GM18520 (cell line): ENCODE measurements at regions not wholly inside any gene's neighbourhood (a gene's known extent, or its start where the extent isn't known, plus 50 kb on each side); places are given as distances from the start of the nearest gene placed in this dataset.

Experiments used
- ATAC-seq: cut with Tn5 transposase; IDR thresholded peaks from one replicate; pipeline ENCODE4 v1.9.1; 2021; ENCODE audit not compliant: unreplicated experiment

DNA sequence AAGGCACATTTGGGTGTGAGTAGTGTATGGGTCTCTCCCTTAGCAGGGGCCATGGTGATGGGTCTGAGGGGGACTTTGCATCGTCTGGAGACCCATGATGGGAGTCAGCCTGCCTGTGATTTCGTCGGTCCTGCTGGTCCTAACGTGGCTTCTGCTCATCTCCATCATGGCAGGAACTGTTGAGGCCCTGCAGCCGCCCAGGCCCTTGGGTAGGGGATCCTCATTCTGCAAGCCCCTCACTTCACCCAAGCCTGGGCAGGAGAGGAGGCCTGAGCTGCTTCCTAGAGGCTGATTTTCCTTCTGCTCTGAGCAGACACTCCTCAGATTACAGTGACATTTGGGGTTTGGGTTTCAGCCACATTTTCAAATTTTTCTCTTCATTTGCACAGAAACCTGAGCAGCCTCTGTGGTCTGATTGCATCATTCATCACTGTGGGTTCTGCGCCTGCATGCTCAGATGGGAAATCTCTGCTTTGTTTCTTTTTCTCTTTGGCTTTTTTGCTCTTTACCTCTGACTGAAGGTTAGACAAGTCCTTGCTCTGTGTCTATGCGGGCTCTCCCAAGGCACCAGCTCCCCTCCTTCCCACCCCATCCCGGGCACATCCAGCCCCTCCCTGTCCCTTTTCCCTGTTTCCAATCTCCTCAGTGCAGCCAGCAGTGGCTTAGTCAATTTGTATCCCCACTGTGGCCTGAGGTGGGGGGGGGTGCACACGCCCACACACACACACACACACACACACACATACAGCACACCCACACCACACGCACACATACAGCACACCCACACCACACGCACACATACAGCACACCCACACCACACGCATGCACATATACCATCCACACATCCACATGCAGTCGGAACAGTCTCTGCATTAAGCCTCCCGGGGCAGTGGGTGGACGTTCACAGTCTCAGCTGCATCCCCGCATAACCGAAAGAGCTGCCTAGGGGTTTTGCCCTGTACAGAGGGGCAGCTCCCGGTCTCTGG, 305.4 kb upstream of the HS6ST1 start:
- ATAC-seq = peak; percentile 83

DNA sequence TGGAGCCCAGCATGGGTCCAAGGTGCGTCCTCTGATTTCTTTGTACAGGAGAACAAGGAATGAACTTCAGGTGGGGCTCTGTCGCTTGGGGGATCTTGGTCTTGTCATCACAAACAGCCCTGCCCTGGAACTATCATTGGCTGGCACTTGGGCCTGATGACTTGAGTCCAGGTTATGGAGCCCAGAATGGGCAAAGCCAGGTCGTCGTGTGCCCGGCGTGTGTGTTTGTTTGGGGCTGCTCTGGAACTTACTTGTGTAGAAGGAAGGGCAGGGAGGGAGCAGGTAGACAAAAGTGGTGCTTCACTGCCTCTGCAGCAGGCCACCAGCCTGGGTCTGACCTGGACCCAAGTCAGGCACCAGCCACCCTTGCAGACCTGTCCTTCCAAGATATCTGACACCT, 306.3 kb upstream of the HS6ST1 start:
- no peak for ATAC-seq

DNA sequence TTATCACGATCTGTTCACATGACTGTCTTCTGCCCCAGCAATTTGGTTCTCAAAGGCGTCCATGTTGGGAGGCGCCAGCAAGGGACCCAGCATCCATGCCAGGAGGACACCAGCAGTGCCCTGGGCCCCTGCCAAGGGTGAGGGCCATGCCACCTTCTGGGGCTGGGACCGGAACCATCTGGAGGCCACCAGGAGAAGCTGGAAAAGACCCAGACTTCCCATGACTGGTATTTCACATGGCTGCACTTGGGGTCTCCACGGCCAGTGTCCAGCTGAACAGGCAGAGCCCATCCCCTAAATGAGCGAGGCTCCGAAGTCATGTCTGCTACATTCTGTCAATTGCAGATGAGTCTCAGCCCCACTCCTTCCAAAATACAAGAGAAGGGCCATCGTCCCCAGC, 306.8 kb upstream of the HS6ST1 start:
- ATAC-seq = no peak

DNA sequence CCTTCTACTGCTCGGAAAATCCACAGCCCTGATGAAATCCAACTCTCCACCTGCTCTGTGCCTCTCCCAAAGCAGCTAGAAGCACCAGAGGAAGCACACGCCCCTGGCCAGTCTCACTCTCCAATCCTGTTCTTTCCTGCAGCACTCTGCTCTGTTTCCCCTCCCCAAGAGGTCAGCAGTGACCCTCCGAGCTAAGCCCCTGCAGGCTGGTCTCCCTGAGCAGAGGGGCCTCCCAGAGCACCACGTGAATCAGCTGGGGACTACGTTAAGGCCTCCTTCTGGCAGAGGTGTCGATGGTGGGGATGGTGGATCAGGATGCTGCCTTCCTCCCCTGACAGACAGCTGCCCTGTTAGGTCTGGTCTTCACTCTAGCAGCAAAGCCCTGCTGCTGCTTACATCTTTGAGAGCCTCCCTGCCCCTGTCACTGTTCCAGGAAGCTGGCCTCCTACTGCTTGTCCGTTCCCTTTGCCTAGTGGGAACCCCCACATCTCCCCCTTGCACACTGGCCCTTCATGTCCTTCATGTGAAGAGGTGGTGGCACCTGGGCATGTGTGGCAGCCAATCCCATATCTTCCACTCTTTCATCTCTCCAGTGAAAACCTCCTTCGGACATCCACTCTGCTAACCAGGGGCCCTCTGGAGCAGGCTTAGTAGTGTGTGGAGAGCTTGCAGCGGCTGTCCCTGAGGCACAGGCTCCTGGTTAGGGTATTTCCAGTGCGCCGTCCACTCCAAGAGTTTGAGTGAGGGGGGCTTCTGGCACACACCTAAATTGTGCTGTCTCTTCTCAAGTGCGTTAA, 307.5 kb upstream of the HS6ST1 start:
- no peak for ATAC-seq

DNA sequence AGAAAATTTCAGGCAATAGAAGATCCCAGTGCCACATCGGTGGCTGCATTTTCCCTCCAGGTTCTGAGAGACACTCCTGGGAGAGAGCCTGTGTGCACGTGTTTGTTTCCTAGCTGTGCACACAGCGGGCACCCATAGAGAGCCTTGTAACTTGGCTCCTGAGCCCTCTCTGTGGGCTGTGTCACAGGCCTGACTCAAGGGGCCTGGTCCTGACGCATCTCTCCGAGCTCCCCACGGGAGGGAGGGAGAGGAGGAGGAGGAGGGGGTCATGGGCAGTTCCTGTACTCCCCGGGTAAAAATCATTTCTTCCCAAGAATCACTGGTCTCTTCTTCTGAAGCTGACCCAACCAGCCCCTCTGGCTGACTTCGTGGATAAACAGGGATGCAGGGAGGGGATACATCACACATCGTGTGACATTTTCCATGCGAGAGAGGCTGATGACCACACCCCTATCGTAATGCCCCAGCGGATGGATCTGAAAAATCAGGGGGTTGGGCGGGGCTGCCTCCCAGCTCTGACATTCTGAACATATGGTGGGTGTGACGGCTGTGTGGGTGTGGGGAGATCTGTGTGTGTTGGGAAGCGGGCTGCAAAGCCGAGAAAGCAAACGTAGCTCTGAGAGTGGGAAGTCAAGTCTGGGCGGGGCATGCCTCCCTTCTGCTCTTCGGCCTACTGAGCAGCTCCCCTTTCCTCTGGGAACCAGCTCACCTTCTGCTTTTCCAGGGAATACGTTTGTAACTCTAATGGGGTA, 308.3 kb upstream of the HS6ST1 start:
- ATAC-seq = no peak

DNA sequence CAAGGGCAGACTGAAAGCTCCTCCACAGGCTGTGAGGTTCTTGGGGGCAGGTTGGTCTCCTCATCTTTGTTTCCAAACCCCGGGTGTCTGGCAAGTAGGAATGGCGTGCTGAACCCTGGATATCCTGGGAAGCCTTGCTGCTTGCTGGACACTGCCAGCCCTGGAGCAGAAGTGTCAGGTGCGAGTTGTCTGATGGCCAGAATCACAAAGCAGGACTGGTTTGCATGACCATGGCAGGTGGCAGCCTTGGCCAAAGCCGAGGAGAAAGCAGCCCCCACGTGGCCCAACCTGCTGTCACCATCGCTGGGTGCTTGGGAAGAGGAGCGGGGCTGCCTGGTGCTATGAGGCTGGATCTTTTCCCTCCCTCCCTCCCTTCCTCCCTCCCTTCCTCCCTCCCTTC, 309.5 kb upstream of the HS6ST1 start:
- ATAC-seq = no peak

DNA sequence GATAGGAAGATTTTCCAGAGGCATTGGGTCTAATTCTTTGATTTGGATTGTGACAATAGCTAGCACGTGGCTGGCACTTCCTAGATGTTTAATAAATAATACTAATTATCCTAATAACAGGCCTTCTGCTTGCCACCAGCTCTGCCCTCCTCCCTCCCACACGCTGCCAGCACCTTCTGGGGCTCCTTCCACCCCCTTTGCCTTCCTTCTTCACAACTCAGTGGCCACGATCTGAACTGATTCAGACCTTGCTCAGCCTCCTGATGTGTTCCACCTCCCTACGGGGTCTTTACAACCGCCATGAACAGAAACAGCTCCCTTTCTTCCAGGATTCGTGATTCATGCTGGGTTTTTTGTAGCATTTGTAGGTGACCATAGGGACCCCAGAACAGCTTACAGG, 310.3 kb upstream of the HS6ST1 start:
- ATAC-seq = no peak

DNA sequence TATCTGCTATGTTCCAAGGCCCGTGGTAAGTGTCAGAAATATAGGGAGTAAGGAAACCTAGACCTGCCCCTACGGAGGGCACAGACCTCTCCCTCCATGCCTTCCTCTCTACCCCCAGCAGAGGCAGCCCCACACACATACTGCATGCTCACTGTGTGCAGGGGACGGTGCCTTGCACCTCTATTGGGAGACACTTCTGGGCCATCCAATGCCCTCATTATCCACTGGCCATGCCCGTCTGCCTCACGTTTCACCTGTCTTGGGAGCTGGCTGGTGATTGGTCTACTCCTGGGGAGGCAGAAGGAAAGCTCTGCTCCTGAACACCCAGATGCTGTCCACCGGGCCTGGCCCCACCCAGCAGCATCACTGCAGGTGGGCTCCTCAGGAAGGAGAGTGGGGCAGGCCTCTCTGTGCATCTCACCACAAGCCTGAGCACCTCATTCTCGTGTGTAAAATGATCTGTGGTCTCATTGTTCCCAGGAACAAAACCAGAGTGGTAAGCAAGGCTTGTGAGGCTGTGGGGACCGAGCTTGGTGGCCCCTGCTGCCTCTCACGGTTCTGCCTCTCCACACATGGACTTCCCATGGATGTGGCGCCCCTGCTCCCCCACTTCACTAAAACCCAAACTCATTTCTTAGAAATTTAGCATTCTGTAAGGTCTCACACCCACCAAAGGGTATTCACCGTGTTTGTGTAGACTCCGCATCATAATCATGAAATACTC, 312.5 kb upstream of the HS6ST1 start:
- no peak for ATAC-seq

DNA sequence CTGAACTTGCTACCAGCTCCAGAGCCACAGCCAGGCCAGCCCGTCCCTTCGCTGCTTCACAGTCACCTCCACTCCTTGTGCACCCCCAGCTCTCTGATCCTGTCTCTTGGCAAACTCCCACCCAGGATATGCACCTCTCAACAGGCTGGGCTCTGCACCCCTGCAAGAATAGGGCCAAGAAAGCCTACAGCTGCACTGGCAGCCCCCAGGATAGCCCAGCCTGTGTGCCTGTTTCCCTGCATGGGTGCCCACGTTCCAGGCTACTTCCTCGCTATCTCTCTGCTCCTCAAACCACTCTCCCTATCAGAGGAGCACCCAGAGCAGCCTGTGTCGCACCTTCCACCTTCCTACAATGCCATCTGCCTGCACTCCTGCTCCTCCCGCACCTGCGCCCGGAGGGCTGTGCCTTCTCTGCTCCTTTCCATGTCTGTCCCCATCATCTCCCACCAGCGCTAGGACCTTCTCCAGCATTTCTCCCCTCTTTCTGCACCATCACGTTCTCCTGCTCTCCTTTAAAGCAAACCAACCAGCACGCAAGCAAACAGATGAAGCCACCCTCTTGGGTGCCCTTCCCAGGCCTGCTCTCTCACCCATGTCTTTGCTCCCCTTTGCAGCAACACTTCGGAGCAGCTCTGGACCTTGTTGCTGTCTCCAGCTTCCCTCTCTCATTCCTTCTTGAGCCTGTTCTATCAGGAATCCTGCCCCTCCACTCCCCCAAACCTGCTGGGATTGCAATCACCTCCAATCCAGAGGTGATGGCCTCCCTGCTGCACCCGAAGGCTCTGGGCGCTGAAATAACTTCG, 313.2 kb upstream of the HS6ST1 start:
- ATAC-seq = no peak

DNA sequence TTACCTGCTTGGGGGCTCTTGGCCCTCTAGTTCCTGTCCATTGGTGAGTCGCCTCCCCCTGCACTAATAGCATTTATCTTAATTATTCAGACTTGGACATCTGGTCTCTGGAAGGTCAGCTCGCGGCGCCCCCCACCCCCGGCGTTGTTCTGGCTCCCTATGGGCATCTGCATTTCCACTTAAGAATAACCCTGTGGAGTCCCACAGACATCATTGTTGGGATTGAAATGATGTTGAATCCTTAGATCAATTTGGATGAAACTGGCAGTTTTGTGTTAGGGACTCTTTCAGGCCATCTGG, 313.8 kb upstream of the HS6ST1 start:
- no peak for ATAC-seq

DNA sequence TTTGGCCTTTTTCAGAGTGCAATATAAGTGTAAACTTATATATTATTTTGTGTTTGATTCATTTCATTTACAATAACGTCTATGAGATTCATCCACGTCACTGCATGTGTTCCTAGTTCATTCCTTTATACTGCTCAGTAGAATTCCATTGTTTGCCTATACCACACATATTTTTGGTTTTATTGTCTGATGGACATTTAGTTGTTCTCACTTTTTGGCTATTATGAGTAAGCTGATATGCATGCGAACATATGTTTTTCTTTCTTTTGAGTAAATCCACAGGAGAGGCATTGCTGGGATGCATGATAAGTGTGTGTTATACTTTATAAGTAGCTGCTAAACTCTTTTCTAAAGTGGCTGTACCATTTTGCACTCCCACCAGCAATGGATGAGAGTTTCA, 314.8 kb upstream of the HS6ST1 start:
- no peak for ATAC-seq

DNA sequence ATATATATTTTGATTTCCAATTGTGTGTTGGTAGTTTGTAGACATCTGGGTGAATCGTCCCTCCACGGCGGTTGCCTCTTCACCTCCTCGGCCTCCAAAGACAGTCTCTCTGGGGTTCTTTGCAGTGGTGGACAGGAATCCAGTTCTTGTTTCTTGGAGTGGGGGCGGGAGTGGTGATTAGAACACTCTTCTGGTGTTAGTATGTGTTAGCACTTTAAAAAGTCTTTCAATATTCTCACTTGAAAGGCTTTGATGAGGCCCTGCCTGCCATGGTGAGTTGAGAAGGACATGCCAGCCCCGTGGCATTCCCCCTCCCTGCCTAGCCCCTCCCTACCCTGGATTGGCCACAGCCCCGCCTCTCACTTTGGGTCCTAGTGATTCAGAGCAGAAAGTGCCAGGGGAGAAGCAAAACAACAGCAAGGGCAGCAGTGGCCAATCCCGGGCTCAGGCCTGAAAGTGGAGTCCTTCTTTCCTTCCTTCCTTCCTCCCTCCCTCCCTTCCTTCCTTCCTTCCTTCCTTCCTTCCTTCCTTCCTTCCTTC, 316.8 kb upstream of the HS6ST1 start:
- ATAC-seq = no peak

DNA sequence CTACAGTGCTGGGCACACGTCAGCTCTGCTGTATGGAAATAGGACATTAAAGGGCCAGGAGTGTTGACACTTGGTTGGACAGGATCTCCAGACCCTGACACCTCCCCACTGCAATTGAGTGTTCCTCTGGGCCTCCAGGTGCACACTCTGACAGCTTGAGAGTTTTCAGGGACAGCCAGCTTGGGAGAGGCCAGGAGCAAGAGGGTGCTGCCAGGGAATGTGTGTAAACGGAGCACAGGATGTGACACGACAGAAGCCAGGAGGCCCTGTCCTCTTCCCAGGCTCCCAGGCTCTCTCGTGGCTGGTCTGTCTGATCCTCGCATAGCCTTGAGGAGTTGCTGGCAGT, 318.1 kb upstream of the HS6ST1 start:
- ATAC-seq = no peak

DNA sequence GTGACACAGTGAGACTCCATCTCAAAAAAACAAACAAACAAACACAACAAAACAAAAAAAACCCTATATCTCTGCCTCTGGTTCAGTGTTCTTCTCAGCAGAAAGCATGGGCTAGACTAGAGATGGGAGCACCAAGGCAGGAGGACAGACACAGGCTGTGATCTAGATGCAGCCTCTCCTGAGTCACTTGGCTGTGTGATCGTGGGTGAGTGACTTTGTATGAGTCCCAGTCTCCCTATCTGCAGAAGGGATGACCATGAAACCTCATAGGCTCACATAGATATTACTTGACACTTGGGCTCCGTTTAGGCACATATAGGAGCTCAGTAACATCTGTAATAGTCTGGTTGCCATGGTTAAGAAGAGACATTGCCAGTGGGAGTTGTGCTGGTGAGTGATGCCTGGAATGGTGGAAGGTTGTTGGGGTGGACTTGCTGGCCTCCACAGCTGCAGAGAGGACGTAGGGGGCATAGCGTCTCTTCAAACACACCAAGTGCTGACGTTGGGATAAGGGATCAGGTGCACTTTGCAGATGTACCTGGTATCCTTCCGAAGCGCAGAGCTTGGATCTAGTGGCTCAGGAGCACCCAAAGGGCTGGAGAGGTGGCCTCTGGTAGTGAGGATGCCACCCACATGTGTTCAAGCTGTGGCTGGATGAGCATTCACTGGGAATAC, 318.9 kb upstream of the HS6ST1 start:
- no peak for ATAC-seq

DNA sequence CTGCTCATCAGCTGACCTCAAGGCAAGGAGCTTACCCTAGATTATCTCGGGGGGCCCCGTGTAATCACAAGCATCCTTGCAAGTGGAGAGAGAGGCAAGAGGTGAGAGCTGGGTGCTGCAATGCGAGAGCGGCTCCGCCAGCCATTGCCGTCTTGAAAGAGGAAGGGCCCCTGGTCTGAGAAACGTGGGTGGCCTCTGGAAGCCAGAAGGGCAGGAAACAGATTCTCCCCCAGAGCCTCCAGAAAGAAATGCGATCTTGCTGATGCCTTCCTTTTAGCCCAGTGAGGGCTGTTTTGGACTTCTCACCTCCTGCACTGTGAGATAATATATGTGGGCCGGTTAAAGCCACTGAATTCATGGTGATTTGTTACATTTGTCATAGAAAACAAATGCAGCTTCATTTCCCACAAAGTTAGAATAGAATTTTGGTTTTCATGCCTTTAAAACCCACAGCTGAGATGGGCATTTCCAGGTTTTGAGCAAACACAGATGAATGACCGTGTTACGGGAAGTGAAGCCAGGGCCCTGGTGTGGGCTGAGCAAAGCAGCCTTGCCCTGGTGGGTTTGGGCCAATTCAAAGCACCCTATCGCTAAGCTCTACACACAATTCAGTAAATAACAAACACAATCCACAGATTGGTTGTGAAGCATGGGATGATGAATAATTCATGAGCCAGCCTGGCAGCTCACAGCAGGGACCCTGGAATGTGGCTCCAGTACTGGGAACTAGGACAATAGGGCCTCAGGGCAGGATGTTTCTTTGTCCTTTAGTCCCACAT, 319.9 kb upstream of the HS6ST1 start:
- ATAC-seq = no peak

DNA sequence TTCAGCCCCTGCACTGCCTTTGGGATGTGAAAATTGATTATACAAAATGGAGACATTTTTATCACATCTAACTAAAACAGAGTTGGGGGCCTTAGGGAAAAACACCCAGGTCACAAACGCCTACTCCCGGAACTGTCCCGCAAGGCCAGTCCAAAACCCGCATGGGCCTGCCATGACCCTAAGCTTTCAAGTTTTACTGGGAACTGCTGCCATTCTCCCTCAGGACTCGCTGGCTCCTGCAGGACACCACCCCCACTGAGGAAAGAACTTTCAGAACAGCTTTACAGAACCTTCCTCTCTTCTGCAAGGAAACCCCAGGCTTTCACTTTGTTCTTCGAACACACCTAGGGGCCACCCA, 320.4 kb upstream of the HS6ST1 start:
- no peak for ATAC-seq

DNA sequence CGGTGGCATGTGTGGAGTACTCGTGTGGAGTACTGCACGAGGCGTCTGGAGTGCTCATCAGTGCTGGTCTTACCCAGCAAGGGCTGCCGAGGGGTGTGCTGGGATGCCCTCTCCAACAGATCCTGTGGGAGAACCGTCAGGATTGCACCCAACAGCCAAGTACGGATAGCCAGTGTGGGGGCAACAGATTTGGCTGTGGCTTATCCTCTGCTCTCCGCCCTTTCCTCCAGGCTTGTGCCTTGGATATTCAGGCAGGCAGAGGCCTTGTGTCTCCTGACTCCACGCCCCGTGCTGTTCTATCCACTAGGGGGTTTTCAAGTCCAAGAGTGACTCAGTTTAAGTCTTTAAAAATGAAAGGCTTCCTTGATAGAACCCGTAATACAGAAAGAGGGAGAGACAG, 321.0 kb upstream of the HS6ST1 start:
- no peak for ATAC-seq

DNA sequence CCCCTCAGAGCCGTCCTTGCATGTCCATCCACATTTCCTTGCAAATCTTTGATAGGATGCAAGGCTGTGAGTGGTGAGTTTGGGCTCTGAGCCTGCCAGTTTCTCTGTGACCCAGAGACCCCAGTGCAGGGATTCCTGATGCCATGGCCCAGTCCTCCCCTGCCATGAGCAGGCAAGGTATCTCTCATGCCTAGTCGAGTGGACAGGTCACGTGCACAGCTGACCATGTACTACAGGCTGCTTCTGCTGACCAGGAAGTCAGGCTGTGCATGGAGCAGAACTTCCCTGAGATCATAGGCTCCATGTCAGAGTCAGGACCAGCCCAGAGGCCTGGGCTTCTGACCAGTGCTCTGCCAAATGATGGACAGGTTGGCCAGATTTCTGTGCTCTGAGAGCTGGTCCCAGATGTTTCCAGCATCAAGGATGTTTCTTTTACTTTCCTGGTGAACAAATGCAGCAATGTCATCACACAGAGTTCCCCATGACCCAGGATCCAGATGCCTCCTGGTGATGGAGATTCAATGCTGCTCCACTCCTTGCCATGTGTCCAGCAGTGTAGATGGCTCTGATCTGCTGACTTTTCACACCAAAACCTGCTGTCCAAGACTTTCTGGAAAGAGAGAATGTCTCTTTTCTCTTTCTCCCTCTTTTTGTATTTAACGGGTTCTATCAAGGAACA, 321.6 kb upstream of the HS6ST1 start:
- ATAC-seq = no peak
